C1 segment of cervical spinal cord (tissue), 14 donors: ENCODE measurements at regions not wholly inside any gene's neighbourhood (a gene's known extent, or its start where the extent isn't known, plus 50 kb on each side); places are given as distances from the start of the nearest gene placed in this dataset.

Experiments
- DNase-seq, 14 donors: peaks; one replicate each; lab custom pipeline; 2025; lab: John Stamatoyannopoulos, UW

GRCh38 chr1:4270651-4271337 is 370.7 kb upstream of the C1orf174 start:
- DNase-seq = no peak

- DNase-seq = no peak
Measured at GRCh38 chr1:4271338-4271998, 371.4 kb upstream of the C1orf174 start.

- DNase-seq = no peak
Measured at GRCh38 chr1:4272568-4272967, 372.5 kb upstream of the C1orf174 start.

GRCh38 chr1:4273243-4273642 is 373.2 kb upstream of the C1orf174 start:
- DNase-seq = no peak

- no peak for DNase-seq
Measured at GRCh38 chr1:4273747-4274146, 373.7 kb upstream of the C1orf174 start.

- no peak for DNase-seq
Measured at GRCh38 chr1:4275083-4275482, 375.0 kb upstream of the C1orf174 start.

GRCh38 chr1:4276238-4276637 is 376.2 kb upstream of the C1orf174 start:
- no peak for DNase-seq

GRCh38 chr1:4277598-4277997 is 376.8 kb upstream of the AJAP1 start:
- no peak for DNase-seq

DNA sequence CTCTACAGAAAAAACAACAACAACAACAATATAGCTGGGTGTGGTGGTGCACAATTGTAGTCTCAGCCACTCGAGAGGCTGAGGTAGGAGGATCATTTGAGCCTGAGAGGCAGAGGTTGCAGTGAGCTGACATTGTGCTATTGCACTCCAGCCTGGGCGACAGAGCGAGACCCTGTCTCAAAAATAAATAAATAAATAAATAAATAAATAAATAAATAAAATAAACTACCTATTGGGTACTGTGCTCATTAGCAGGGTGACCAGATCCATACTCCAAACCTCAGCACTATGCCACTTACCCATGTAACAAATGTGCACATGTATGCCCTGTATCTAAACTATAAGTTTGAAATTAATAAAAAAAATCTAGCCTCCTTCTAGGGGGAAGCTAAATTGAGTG is 369.4 kb upstream of the AJAP1 start:
- no peak for DNase-seq

DNA sequence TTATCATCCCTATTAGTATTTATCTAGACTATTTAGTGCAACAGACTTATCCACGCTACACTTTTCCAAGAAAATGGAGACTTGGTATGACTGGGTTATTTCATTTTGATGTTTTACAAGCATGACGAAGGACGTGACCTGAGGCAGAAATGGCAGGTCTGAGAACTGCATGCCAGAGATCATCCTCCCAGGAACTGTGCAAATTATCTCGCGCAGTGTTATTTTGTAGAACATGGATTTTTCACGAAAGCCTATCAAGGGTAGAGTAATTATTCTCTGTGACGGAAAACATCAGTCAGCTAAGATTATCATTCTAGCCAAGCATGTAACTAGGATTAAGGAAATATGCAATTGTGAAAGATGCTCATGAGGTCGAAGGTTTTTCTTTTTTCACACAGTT is 361.5 kb upstream of the AJAP1 start:
- DNase-seq = no peak

DNA sequence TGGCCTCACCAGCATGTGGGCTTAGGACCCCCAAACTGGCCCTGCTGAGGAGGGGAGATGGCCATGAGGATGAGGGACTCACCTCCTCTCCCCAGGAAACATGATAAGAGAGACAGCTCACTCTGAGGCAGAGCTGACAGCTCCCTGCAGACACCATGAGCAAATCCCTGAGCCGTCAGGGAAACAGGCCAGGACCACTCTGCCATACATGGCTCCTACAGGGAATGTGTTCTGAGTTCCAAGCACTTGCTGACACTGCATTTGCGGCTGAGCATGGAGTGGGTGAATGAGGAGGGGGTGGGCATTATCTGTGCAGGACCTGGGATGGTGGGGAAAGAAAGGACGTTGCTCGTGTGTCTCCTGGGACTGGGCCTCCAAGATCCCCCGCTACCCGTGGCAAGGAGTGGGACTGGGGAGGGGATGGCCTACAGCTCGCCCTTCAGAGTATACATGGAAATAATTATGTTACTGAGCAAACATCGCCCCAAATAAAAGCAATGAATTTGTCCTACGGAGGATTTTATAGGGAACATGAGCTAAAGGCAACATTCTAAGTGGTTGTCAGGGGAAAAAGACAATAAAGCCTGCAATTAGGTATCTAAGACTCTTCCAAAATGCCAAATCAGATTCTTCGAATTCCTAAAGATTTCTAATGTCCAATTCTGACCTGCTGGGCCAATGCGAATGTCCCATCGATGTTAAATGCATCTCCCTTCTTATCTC is 355.9 kb upstream of the AJAP1 start:
- DNase-seq = no peak

DNA sequence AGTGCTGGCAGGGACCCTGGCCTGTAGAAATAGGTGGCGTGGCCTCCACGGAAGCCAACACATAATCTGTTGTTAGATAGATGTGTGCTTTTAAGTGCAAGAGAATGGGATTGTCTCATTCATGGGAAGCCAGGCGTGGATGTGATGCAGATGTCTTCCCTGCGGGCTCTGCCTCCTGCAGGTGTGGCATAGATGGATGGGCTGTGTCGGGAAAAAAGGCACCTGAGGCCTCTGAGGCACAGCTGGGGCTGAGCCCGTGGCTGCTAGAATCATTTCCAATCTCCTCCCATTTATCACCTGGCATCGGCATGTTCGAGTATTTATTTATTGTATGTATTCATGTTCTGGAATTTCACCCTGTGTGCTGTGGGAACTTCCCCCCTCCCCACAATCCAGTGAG is 353.4 kb upstream of the AJAP1 start:
- DNase-seq = no peak

- DNase-seq = no peak
Measured at GRCh38 chr1:4303303-4303702, 351.1 kb upstream of the AJAP1 start.

GRCh38 chr1:4305526-4306301 is 348.7 kb upstream of the AJAP1 start:
- DNase-seq = no peak

DNA sequence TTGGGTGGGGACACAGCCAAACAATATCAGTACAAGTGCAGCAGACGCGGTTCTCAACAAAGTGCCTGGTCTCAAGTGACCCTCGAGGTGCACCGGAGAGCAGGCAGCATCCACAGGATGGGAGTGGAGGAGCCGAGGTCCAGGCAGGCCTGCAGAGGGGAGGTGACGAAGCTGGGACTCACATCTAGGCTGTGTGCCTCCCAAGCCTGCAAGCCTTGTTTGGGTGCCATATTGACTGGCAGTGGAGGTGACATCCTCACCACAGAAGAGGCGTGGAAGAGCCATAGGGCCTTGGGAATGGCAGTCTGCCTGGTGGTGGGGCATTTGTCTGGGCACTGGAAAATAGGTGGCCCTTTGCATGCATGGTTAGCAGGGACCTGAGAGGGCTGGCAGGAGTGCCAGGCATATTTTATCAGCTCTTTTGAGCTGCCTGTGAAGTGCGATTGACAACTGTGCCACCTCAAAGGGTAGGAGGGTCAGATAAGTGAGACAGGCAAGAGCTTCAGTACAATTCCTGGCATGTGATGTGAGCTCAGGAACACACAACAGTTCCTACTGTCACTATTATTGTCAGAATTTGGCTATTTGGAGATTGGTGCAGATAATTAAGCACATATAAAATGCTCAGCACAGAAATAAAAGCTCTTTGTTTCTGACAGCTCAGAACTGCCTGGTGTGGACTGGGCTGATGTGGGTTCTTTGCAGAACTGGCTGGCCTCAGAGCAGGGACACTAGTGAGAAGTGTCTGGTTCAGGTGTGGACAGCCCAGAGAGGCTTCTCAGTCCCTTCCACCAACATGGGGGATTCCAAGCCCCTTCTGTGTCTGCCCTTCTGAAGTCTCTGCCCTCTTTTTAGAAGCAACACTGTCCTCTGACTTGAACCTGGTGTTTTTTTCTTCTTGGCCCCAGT is 347.6 kb upstream of the AJAP1 start:
- DNase-seq = no peak

GRCh38 chr1:4307468-4307845 is 347.0 kb upstream of the AJAP1 start:
- DNase-seq = no peak

GRCh38 chr1:4307911-4308545 is 346.4 kb upstream of the AJAP1 start:
- DNase-seq = no peak

- no peak for DNase-seq
Measured at GRCh38 chr1:4308806-4309205, 345.6 kb upstream of the AJAP1 start.

GRCh38 chr1:4309676-4310320 is 344.6 kb upstream of the AJAP1 start:
- DNase-seq = no peak

DNA sequence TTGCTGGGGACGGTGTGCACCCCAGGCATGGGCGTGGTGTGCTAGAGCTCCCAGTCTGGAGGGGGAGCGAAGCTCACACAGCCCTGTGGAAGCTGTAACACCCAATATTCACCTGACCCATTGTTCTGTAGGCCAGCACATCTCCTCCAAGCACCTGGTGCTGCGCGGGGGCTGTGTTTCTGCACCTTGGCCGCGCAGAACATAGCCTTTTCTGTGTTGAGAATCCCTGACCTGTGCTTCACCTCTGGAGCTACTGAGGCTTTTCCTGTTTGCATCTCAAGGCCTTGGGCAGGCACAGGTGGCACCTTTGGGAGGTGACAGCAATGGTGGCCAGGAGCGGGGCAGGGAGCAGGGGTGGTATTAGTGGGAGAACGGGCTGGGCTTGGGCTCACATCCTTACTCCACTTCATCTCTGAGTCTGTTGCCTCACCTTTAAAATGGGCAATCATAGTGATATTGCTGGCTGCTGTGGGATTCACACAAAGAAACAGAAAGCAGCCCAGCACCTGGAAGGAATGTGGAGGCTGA is 343.9 kb upstream of the AJAP1 start:
- no peak for DNase-seq
